ENCODE measurements at regions not wholly inside any gene's neighbourhood (a gene's known extent, or its start where the extent isn't known, plus 50 kb on each side); places are given as distances from the start of the nearest gene placed in this dataset.

DNA sequence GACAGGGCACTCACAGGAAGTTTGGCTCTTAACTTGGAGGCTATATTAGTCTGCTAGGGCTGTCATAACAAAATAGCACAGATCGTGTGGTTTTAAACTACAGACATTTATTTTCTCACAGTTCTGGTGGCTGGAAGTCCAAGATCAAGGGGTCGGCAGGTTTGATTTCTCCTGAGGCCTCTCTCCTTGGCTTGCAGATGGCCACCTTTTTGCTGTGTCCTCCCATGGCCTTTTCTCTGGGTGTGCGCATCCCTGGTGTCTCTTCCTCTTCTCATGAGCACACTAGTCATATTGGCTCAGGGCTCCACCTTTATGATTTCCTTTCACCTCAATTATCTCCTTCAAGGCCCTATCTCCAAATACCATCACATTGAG is 69.3 kb downstream of the FOXB1 start:
- intact Hi-C loops (cut with micrococcal nuclease) = no loop called here

More for the DNA sequence above, 69.3 kb downstream of the FOXB1 start:
- dilution Hi-C loops (cut with MboI; ENCODE audit: extremely low pct_ligation_motif_present, low sequenced_read_pairs) = no loop called here
- DNase-seq (ENCODE audit: low read depth, low spot score) (no peak), FAIRE-seq (no peak)
- no peaks in the 10 kb centered on the region for H3K79me2 ChIP-seq (ENCODE audit: control insufficient read depth, insufficient read depth, low read length)
- H3K4me3 ChIP-seq (replicated peaks in 1 of 3; ENCODE audit: insufficient read depth in 1 of 3, low read depth in 1 of 3, low read length in 3 of 3) = no peak overlapping the region
- no peak overlapping the region for H2AFZ ChIP-seq (ENCODE audit: low read depth, low read length)
- no peak for TF ChIP-seq MYC (IDR thresholded peaks at IDR 0.05; ENCODE audit: low read depth, low read length)
- TF ChIP-seq FOS (IDR thresholded peaks at IDR 0.05; ENCODE audit: borderline replicate concordance, insufficient read depth, low read length) = no peak
- TF ChIP-seq MAX (IDR thresholded peaks at IDR 0.05; ENCODE audit: insufficient read depth, insufficient read length) = no peak
- no peak for TF ChIP-seq CTCF (IDR thresholded peaks at IDR 0.05; ENCODE audit: extremely low read depth in 1 of 2, insufficient read depth in 1 of 2, low read depth in 1 of 2, low read length in 2 of 2)
- no peak for TF ChIP-seq JUN (IDR thresholded peaks at IDR 0.05; ENCODE audit: borderline replicate concordance, insufficient read depth, insufficient read length, low read depth)
- TF ChIP-seq POLR2A (IDR thresholded peaks at IDR 0.05; ENCODE audit: low read depth, low read length) = no peak
- no peak for TF ChIP-seq EZH2 (IDR thresholded peaks at IDR 0.05; ENCODE audit: borderline replicate concordance, low read depth, low read length, severe bottlenecking)
- no peak for TF ChIP-seq POLR2AphosphoS5 (IDR thresholded peaks at IDR 0.05; ENCODE audit: insufficient read depth, low read depth, low read length)
- no peak for TF ChIP-seq GATA2 (IDR thresholded peaks at IDR 0.05; ENCODE audit: insufficient read depth, insufficient read length, low read depth, low read length)
- CTCF ChIA-PET = no interaction called here
- H3K4me1 ChIP-seq (ENCODE audit: control insufficient read depth, extremely low read depth, insufficient read depth, low read length) = peaks cover 7% of the 10 kb centered on the region
- H3K4me2 ChIP-seq (ENCODE audit: insufficient read depth, low read length) = no peak overlapping the region
- BruUV-seq (replicated peaks) = no TSS peak
- H3K36me3 ChIP-seq (ENCODE audit: control insufficient read depth in 2 of 2, extremely low read depth in 1 of 2, insufficient read depth in 2 of 2, low read length in 2 of 2) = no peaks in the 10 kb centered on the region
- H3K27ac ChIP-seq (ENCODE audit: insufficient read depth, low read depth, low read length) = no peak overlapping the region
- no peaks in the 10 kb centered on the region for H4K20me1 ChIP-seq (replicated peaks; ENCODE audit: control insufficient read depth, extremely low read depth, insufficient read depth, low read length)
- H3K9me1 ChIP-seq (replicated peaks; ENCODE audit: control insufficient read depth, extremely low read depth, insufficient read depth, low read length) = no peaks in the 10 kb centered on the region
- no peaks in the 10 kb centered on the region for H3K9me3 ChIP-seq (replicated peaks; ENCODE audit: control insufficient read depth, insufficient read depth, low read length)
- no peak overlapping the region for H3K9ac ChIP-seq (replicated peaks; ENCODE audit: extremely low read depth, insufficient read depth, low read length)
- POLR2A ChIA-PET = no interaction called here
- peaks cover 2 to 9% of the 10 kb centered on the region in 2 experiments for H3K27me3 ChIP-seq (ENCODE audit: control insufficient read depth in 2 of 2, insufficient read depth in 2 of 2, low read length in 2 of 2)
